Adrenal gland (tissue), 9 donors: ENCODE measurements at regions not wholly inside any gene's neighbourhood (a gene's known extent, or its start where the extent isn't known, plus 50 kb on each side); places are given as distances from the start of the nearest gene placed in this dataset.

Source experiments
- DNase-seq, 7 donors: peaks; one replicate each; pipeline ENCODE4 v3.0.0-alpha.2; 2019 to 2020
- H3K27ac ChIP-seq, 5 donors: fragments of 200-600 bp; sonication (generic) in 4 of 5; 1 replicate in 3 of 5; 2 replicates in 2 of 5; pipeline versions ENCODE4 v1.5.1 to v1.8.0; 2016 to 2020; ENCODE audit warnings: mild to moderate bottlenecking in 1 of 5
- H3K27me3 ChIP-seq: fragments of 200-600 bp; 2 replicates; pipeline ENCODE4 v1.8.0; 2021
- H3K36me3 ChIP-seq, 2 donors: fragments of 200-600 bp; replicated peaks in 1 of 2; 1 replicate in 1 of 2; 2 replicates in 1 of 2; pipeline versions ENCODE4 v1.5.1 to v1.8.0; 2018 to 2022
- H3K4me1 ChIP-seq, 2 donors: fragments of 200-600 bp; replicated peaks in 1 of 2; 1 replicate in 1 of 2; 2 replicates in 1 of 2; pipeline versions ENCODE4 v1.5.1 to v1.8.0; 2018 to 2021
- H3K4me3 ChIP-seq, 4 donors: fragments of 200-600 bp; sonication (generic) in 3 of 4; one replicate each; pipeline ENCODE4 v1.5.1; 2016 to 2018
- H3K9me3 ChIP-seq, 3 donors: fragments of 200-600 bp; sonication (generic) in 1 of 3; replicated peaks in 1 of 3; 1 replicate in 2 of 3; 2 replicates in 1 of 3; pipeline versions ENCODE4 v1.5.1 to v1.8.0; 2016 to 2021
- CTCF ChIP-seq, 6 experiments: fragments of 450-650 bp in 4 of 6; fragments of 200-600 bp in 2 of 6; sonication (generic) in 1 of 6; IDR thresholded peaks; 1 replicate in 5 of 6; 2 replicates in 1 of 6; pipeline versions ENCODE4 v1.5.1 to v1.8.0; 2016 to 2021; ENCODE audit warnings: antibody characterized with exemption in 6 of 6, mild to moderate bottlenecking in 2 of 6, moderate library complexity in 1 of 6
- POLR2A ChIP-seq, 2 donors: fragments of 450-650 bp; IDR thresholded peaks; one replicate each; pipeline ENCODE4 v1.6.1; 2017; ENCODE audit warnings: antibody characterized with exemption in 2 of 2, mild to moderate bottlenecking in 2 of 2, moderate library complexity in 1 of 2
- WGBS, 4 donors: extraction: QIAGEN DNeasy Blood & Tissue Kit in 2 of 4; methylation state at CpG; one replicate each; pipeline versions ENCODE4 v1.1.5 to v1.1.7; 2013 to 2017; 5-methylcytosine and 5-hydroxymethylcytosine counted together
- intact Hi-C, 2 donors: fragments of 100-400 bp; cut with DNase I; formaldehyde crosslinking; loops; one replicate each; pipeline versions ENCODE4 v1.14.1 to v1.15.0; 2022 to 2023
- donor health status: healthy with polysubstance abuse.
- donor health status: Bipolar disorder and iron deficiency.
- donor health status: DM: yes; HTN: yes; CAD: no.
- donor health status: DM: no; HTN: no; CAD: no.
- donor health status: DM: no; HTN: no; CAD: no.

- Histone ChIP-seq H3K9me3 (no peaks in the 10 kb centered on the region), H3K36me3 (no peaks in the 10 kb centered on the region), H3K4me3 (no peak overlapping the region), H3K27ac (no peak overlapping the region), H3K4me1 (no peaks in the 10 kb centered on the region), H3K27me3 (no peaks in the 10 kb centered on the region)
- TF ChIP-seq CTCF (IDR thresholded peaks at IDR 0.05) (no peak), POLR2A (IDR thresholded peaks at IDR 0.05) (no peak)
- WGBS, 4 donors: 58 to 84% (median 63%) methylated on average over 5 of the region's 5 CpGs
- intact Hi-C loops: no loop called here
- DNase-seq: no peak
Observed at GRCh38 chr5:58094031-58094430, 365.9 kb downstream of the PLK2 start.

DNA sequence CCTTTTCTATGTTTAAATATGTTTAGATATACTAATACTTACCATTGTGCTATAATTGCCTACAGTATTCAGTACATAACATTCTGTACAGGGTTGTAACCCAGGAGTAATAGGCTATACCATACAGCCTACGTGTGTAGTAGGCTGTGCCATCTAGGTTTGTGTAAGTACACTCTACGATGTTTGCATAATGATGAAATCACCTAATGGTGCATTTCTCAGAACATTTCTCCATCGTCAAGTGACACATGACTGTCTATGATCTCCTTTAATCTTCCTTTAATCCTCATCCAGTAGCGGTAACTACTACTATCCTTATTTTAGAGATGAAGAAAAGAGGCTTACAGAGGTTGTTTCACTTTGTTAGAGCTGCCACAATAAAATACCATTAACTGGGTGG lies 369.2 kb downstream of the PLK2 start:
- H3K9me3 ChIP-seq: no peaks in the 10 kb centered on the region
- H3K4me3 ChIP-seq: no peak overlapping the region
- H3K27me3 ChIP-seq: no peaks in the 10 kb centered on the region
- H3K4me1 ChIP-seq: no peaks in the 10 kb centered on the region
- WGBS, 4 donors: 93 to 98% (median 95%) methylated on average over 4 of the region's 4 CpGs
- H3K36me3 ChIP-seq: no peaks in the 10 kb centered on the region
- no peak overlapping the region for H3K27ac ChIP-seq
- DNase-seq: no peak
- TF ChIP-seq CTCF (IDR thresholded peaks at IDR 0.05): no peak
- no peak for TF ChIP-seq POLR2A (IDR thresholded peaks at IDR 0.05)
- intact Hi-C loops: no loop called here

DNA sequence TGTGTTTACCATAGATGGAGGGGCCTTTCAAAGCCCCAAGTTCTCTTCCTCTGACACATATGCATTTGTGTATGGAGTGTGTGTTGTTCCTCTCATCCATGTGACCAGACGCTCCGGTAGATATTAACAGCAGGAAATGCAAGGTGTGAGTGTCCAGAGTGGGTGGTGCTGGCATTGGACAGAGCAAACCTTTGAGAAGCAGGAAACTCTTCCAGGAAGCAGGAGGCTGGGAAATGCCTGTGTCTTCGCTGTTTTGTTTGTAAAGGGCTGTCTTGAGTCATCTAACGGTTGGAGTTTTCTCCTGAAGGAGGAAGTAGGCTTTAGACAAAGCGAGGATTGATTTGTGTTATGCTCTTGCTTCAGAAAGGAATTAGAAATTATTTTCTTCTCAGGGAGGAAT lies 370.9 kb downstream of the PLK2 start:
- no peaks in the 10 kb centered on the region for H3K9me3 ChIP-seq
- H3K36me3 ChIP-seq: no peaks in the 10 kb centered on the region
- 71 to 76% (median 75%) methylated on average over 5 of the region's 5 CpGs for WGBS, 4 donors
- intact Hi-C loops: no loop called here
- no peak overlapping the region for H3K4me3 ChIP-seq
- TF ChIP-seq POLR2A (IDR thresholded peaks at IDR 0.05) (no peak), CTCF (IDR thresholded peaks at IDR 0.05) (no peak)
- no peak overlapping the region for H3K27ac ChIP-seq
- no peak for DNase-seq
- no peaks in the 10 kb centered on the region for H3K27me3 ChIP-seq
- H3K4me1 ChIP-seq: no peaks in the 10 kb centered on the region

DNA sequence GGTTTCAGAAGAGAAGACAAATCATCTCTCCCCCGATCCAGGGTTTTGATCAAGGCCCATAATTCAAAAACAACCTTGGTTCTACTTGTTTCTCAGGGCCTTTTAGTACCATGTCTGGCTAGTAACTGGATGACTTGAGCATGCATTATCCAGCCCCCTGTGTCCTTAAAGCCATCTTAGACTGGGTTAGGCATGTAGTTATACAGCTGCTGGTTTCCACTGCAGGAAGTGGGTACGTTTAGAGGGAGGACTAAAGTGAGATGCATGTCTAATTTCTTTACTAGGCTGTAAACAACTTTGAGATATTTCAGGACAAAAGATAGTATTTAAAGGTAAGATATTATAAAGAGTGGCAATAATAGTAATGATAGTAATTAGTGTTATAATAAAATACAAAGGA lies 372.0 kb downstream of the PLK2 start:
- 64 to 77% (median 67%) methylated on average over 2 of the region's 2 CpGs for WGBS, 4 donors
- Histone ChIP-seq H3K27me3 (no peaks in the 10 kb centered on the region), H3K4me3 (no peak overlapping the region), H3K27ac (no peak overlapping the region), H3K36me3 (no peaks in the 10 kb centered on the region), H3K9me3 (no peaks in the 10 kb centered on the region), H3K4me1 (no peaks in the 10 kb centered on the region)
- no peak for DNase-seq
- TF ChIP-seq POLR2A (IDR thresholded peaks at IDR 0.05): no peak
- TF ChIP-seq CTCF (IDR thresholded peaks at IDR 0.05): no peak
- intact Hi-C loops: no loop called here
